ENCODE measurements at regions not wholly inside any gene's neighbourhood (a gene's known extent, or its start where the extent isn't known, plus 50 kb on each side); places are given as distances from the start of the nearest gene placed in this dataset.
A peak's percentile ranks its signal among the peaks of the same experiment; 100 is the strongest.

- Mint-ChIP-seq H3K4me1 (ENCODE audit: insufficient read depth, unreplicated experiment) (no peaks in the 10 kb centered on the region), H3K4me3 (ENCODE audit: unreplicated experiment) (no peak overlapping the region), H3K9me3 (ENCODE audit: unreplicated experiment) (no peaks in the 10 kb centered on the region), H3K27ac (ENCODE audit: low read depth, unreplicated experiment) (no peak overlapping the region), H3K27me3 (ENCODE audit: insufficient read depth, unreplicated experiment) (no peaks in the 10 kb centered on the region), H3K36me3 (ENCODE audit: insufficient read depth, unreplicated experiment) (no peaks in the 10 kb centered on the region)
- peak; percentile 86 for TF ChIP-seq CTCF (IDR thresholded peaks at IDR 0.05; ENCODE audit: unreplicated experiment)
- no TSS peak for BruUV-seq (replicated peaks)
- intact Hi-C loops (cut with micrococcal nuclease): loop anchor here (1.0 to 5.0 kb wide), 5 partner anchors 181 to 1534 kb away; no protein-coding TSS in a partner anchor
- DNase-seq (ENCODE audit: unreplicated experiment): peak; percentile 63
- CTCF ChIA-PET: interaction anchor here (0.6 to 4.2 kb wide), 22 partner anchors 9 to 1830 kb away, joined by 3 to 22 read pairs (median 3); no protein-coding TSS in a partner anchor
- POLR2A ChIA-PET: no interaction called here
Observed at GRCh38 chr5:118611332-118611945, 376.9 kb downstream of the DTWD2 start.

GRCh38 chr5:118606940-118607339 lies 381.4 kb downstream of the DTWD2 start:
- ChIA-PET POLR2A (no interaction called here), CTCF (interaction anchor here (0.7 to 1.1 kb wide), 2 partner anchors 207 to 1016 kb away, joined by 3 to 4 read pairs; no protein-coding TSS in a partner anchor)
- H3K36me3 Mint-ChIP-seq (ENCODE audit: insufficient read depth, unreplicated experiment): no peaks in the 10 kb centered on the region
- H3K4me1 Mint-ChIP-seq (ENCODE audit: insufficient read depth, unreplicated experiment): no peaks in the 10 kb centered on the region
- no peak for DNase-seq (ENCODE audit: unreplicated experiment)
- H3K27ac Mint-ChIP-seq (ENCODE audit: low read depth, unreplicated experiment): no peak overlapping the region
- H3K9me3 Mint-ChIP-seq (ENCODE audit: unreplicated experiment): no peaks in the 10 kb centered on the region
- no peak for TF ChIP-seq CTCF (IDR thresholded peaks at IDR 0.05; ENCODE audit: unreplicated experiment)
- no TSS peak for BruUV-seq (replicated peaks)
- no peak overlapping the region for H3K4me3 Mint-ChIP-seq (ENCODE audit: unreplicated experiment)
- intact Hi-C loops (cut with micrococcal nuclease): no loop called here
- H3K27me3 Mint-ChIP-seq (ENCODE audit: insufficient read depth, unreplicated experiment): no peaks in the 10 kb centered on the region

GRCh38 chr5:118605761-118606160 lies 382.6 kb downstream of the DTWD2 start:
- H3K27ac Mint-ChIP-seq (ENCODE audit: low read depth, unreplicated experiment): no peak overlapping the region
- POLR2A ChIA-PET: no interaction called here
- H3K27me3 Mint-ChIP-seq (ENCODE audit: insufficient read depth, unreplicated experiment): no peaks in the 10 kb centered on the region
- TF ChIP-seq CTCF (IDR thresholded peaks at IDR 0.05; ENCODE audit: unreplicated experiment): no peak
- H3K4me3 Mint-ChIP-seq (ENCODE audit: unreplicated experiment): no peak overlapping the region
- intact Hi-C loops (cut with micrococcal nuclease): no loop called here
- H3K9me3 Mint-ChIP-seq (ENCODE audit: unreplicated experiment): no peaks in the 10 kb centered on the region
- BruUV-seq (replicated peaks): no TSS peak
- H3K4me1 Mint-ChIP-seq (ENCODE audit: insufficient read depth, unreplicated experiment): no peaks in the 10 kb centered on the region
- CTCF ChIA-PET: interaction anchor here (0.7 kb wide), 4 partner anchors 349 to 1378 kb away, joined by 3 to 4 read pairs (median 3); no protein-coding TSS in a partner anchor
- no peak for DNase-seq (ENCODE audit: unreplicated experiment)
- H3K36me3 Mint-ChIP-seq (ENCODE audit: insufficient read depth, unreplicated experiment): no peaks in the 10 kb centered on the region

- Mint-ChIP-seq H3K27ac (ENCODE audit: low read depth, unreplicated experiment) (no peak overlapping the region), H3K4me1 (ENCODE audit: insufficient read depth, unreplicated experiment) (no peaks in the 10 kb centered on the region), H3K4me3 (ENCODE audit: unreplicated experiment) (no peak overlapping the region), H3K36me3 (ENCODE audit: insufficient read depth, unreplicated experiment) (no peaks in the 10 kb centered on the region), H3K27me3 (ENCODE audit: insufficient read depth, unreplicated experiment) (no peaks in the 10 kb centered on the region), H3K9me3 (ENCODE audit: unreplicated experiment) (no peaks in the 10 kb centered on the region)
- no peak for DNase-seq (ENCODE audit: unreplicated experiment)
- CTCF ChIA-PET: interaction anchor here (0.6 kb wide), 1 partner anchor 743 kb away, joined by 3 read pairs; no protein-coding TSS in a partner anchor
- intact Hi-C loops (cut with micrococcal nuclease): no loop called here
- no peak for TF ChIP-seq CTCF (IDR thresholded peaks at IDR 0.05; ENCODE audit: unreplicated experiment)
- BruUV-seq (replicated peaks): no TSS peak
- POLR2A ChIA-PET: interaction anchor here (0.7 kb wide), 1 partner anchor 16 kb away, joined by 3 read pairs; no protein-coding TSS in a partner anchor
Observed at GRCh38 chr5:118604106-118604505, 384.2 kb downstream of the DTWD2 start.
